Keratinocyte (primary cell): ENCODE measurements at regions not wholly inside any gene's neighbourhood (a gene's known extent, or its start where the extent isn't known, plus 50 kb on each side); places are given as distances from the start of the nearest gene placed in this dataset.

Experiments
- DNase-seq: peaks from one replicate; pipeline ENCODE4 v3.0.0-alpha.2; 2011; ENCODE audit warnings: low read depth, missing footprints, low spot score
- FAIRE-seq: peaks from 2 replicates; lab custom pipeline; 2011; peaks lifted over from hg19 to GRCh38; lab: Jason Lieb, UNC
- H2AFZ ChIP-seq: 2 replicates; pipeline ENCODE4 v1.6.0; 2012; ENCODE audit warnings: low read length, control low read depth, inconsistent platforms; ENCODE audit not compliant: control insufficient read depth
- H3K27ac ChIP-seq: 2 replicates; pipeline ENCODE4 v1.5.1; 2011; ENCODE audit warnings: low read length; ENCODE audit not compliant: control insufficient read depth, insufficient read depth
- H3K27me3 ChIP-seq: 3 replicates; pipeline ENCODE4 v1.6.0; 2011; ENCODE audit warnings: low read length; ENCODE audit not compliant: control insufficient read depth, insufficient read depth; ENCODE audit errors: extremely low read depth
- H3K36me3 ChIP-seq, 2 experiments: 2 replicates in 1 of 2; 3 replicates in 1 of 2; pipeline ENCODE4 v1.5.1; 2011; ENCODE audit warnings: low read length in 2 of 2, mild to moderate bottlenecking in 1 of 2; ENCODE audit not compliant: control insufficient read depth in 2 of 2, insufficient read depth in 2 of 2; ENCODE audit errors: extremely low read depth in 1 of 2
- H3K4me1 ChIP-seq: 3 replicates; pipeline ENCODE4 v1.5.1; 2011; ENCODE audit warnings: low read length; ENCODE audit not compliant: control insufficient read depth, insufficient read depth; ENCODE audit errors: extremely low read depth
- H3K4me2 ChIP-seq: 3 replicates; pipeline ENCODE4 v1.6.0; 2011; ENCODE audit warnings: low read depth, low read length; ENCODE audit not compliant: control insufficient read depth, insufficient read depth; ENCODE audit errors: extremely low read depth
- H3K4me3 ChIP-seq, 3 experiments: fragments of 200-600 bp in 1 of 3; sonication (generic) in 1 of 3; 2 replicates in 2 of 3; 3 replicates in 1 of 3; pipeline ENCODE4 v1.5.1; 2011 to 2016; ENCODE audit warnings: low read length in 3 of 3, mild to moderate bottlenecking in 3 of 3, control low read depth in 2 of 3, inconsistent platforms in 1 of 3, low read depth in 1 of 3, mixed read lengths in 1 of 3, mixed run types in 1 of 3, moderate library complexity in 1 of 3; ENCODE audit not compliant: control insufficient read depth in 2 of 3, insufficient read depth in 2 of 3; ENCODE audit errors: extremely low read depth in 1 of 3
- H3K79me2 ChIP-seq: 2 replicates; pipeline ENCODE4 v1.6.0; 2012; ENCODE audit warnings: low read length; ENCODE audit not compliant: control insufficient read depth, insufficient read depth
- H3K9ac ChIP-seq: 3 replicates; pipeline ENCODE4 v1.6.0; 2011; ENCODE audit warnings: low read length; ENCODE audit not compliant: control insufficient read depth, insufficient read depth; ENCODE audit errors: extremely low read depth
- H3K9me1 ChIP-seq: 3 replicates; pipeline ENCODE4 v1.6.0; 2011; ENCODE audit warnings: low read length; ENCODE audit not compliant: control insufficient read depth, insufficient read depth; ENCODE audit errors: extremely low read depth
- H3K9me3 ChIP-seq: 2 replicates; pipeline ENCODE4 v1.5.1; 2012; ENCODE audit warnings: low read depth, low read length; ENCODE audit not compliant: control insufficient read depth
- H4K20me1 ChIP-seq: 3 replicates; pipeline ENCODE4 v1.6.0; 2011; ENCODE audit warnings: low read length; ENCODE audit not compliant: control insufficient read depth, insufficient read depth; ENCODE audit errors: extremely low read depth
- CTCF ChIP-seq, 3 experiments: IDR thresholded peaks in 1 of 3; conservative IDR thresholded peaks in 1 of 3; optimal IDR thresholded peaks in 1 of 3; 2 replicates in 2 of 3; 3 replicates in 1 of 3; pipeline versions ENCODE3 to v1.5.1; 2011; ENCODE audit warnings: low read length in 3 of 3, mild to moderate bottlenecking in 3 of 3, moderate library complexity in 2 of 3, control low read depth in 1 of 3, inconsistent platforms in 1 of 3; ENCODE audit not compliant: insufficient read depth in 2 of 3; ENCODE audit errors: extremely low read depth in 1 of 3
- EZH2 ChIP-seq: IDR thresholded peaks from one replicate; pipeline ENCODE4 v1.6.1; 2012; ENCODE audit warnings: inconsistent platforms, mild to moderate bottlenecking, low read length, moderate library complexity
- dilution Hi-C: fragments of 300-500 bp; cut with MboI; formaldehyde crosslinking; loops from one replicate; pipeline ENCODE4 v1.7.0; 2020; ENCODE audit warnings: low sequenced_read_pairs; ENCODE audit not compliant: extremely low pct_ligation_motif_present

GRCh38 chr6:78340755-78341154, 526.6 kb upstream of the IRAK1BP1 start:
- no peak for TF ChIP-seq EZH2
- TF ChIP-seq CTCF (optimal IDR thresholded peaks at IDR 0.05 in 1 of 3, IDR thresholded peaks at IDR 0.05 in 1 of 3, conservative IDR thresholded peaks at IDR 0.05 in 1 of 3; ENCODE audit: extremely low read depth in 1 of 3, insufficient read depth in 2 of 3, low read length in 3 of 3) = no peak
- no peak overlapping the region for H3K4me2 ChIP-seq
- no peak overlapping the region for H3K27ac ChIP-seq
- H3K9me1 ChIP-seq = no peaks in the 10 kb centered on the region
- no peak for FAIRE-seq
- no peaks in the 10 kb centered on the region for H3K36me3 ChIP-seq
- H3K9ac ChIP-seq = no peak overlapping the region
- H3K4me1 ChIP-seq = no peaks in the 10 kb centered on the region
- dilution Hi-C loops = no loop called here
- no peak overlapping the region for H2AFZ ChIP-seq
- no peaks in the 10 kb centered on the region for H4K20me1 ChIP-seq
- no peak overlapping the region for H3K4me3 ChIP-seq
- no peaks in the 10 kb centered on the region for H3K9me3 ChIP-seq
- no peak for DNase-seq
- H3K27me3 ChIP-seq = no peaks in the 10 kb centered on the region
- no peaks in the 10 kb centered on the region for H3K79me2 ChIP-seq

GRCh38 chr6:78345882-78346281, 521.5 kb upstream of the IRAK1BP1 start:
- no peaks in the 10 kb centered on the region for H3K9me3 ChIP-seq
- no peak for DNase-seq
- dilution Hi-C loops = no loop called here
- no peak overlapping the region for H3K4me3 ChIP-seq
- no peaks in the 10 kb centered on the region for H3K9me1 ChIP-seq
- no peaks in the 10 kb centered on the region for H3K27me3 ChIP-seq
- H3K4me2 ChIP-seq = no peak overlapping the region
- no peak overlapping the region for H2AFZ ChIP-seq
- H3K9ac ChIP-seq = no peak overlapping the region
- H3K36me3 ChIP-seq = no peaks in the 10 kb centered on the region
- H4K20me1 ChIP-seq = no peaks in the 10 kb centered on the region
- TF ChIP-seq CTCF (optimal IDR thresholded peaks at IDR 0.05 in 1 of 3, IDR thresholded peaks at IDR 0.05 in 1 of 3, conservative IDR thresholded peaks at IDR 0.05 in 1 of 3; ENCODE audit: extremely low read depth in 1 of 3, insufficient read depth in 2 of 3, low read length in 3 of 3) = no peak
- TF ChIP-seq EZH2 = no peak
- H3K4me1 ChIP-seq = no peaks in the 10 kb centered on the region
- FAIRE-seq = no peak
- no peak overlapping the region for H3K27ac ChIP-seq
- no peaks in the 10 kb centered on the region for H3K79me2 ChIP-seq
